HepG2 (cell line): ENCODE measurements at regions not wholly inside any gene's neighbourhood (a gene's known extent, or its start where the extent isn't known, plus 50 kb on each side); places are given as distances from the start of the nearest gene placed in this dataset.

Experiments used
- ATAC-seq: fragments of 200-7000 bp; cut with Tn5 transposase; 3 replicates; pipeline ENCODE4 v1.9.1; 2020; ENCODE audit warnings: mild to moderate bottlenecking, moderate library complexity
- BruUV-seq: library from RNA; stranded (reverse); fragments of 400-500 nt; replicated peaks from 2 replicates; lab custom pipeline; 2021; lab: Mats Ljungman, UMichigan
- CTCF ChIA-PET: fragments of 300-600 bp; formaldehyde crosslinking; extraction: SDS; loops from one replicate; lab custom pipeline; 2021; ENCODE audit warnings: low total read pairs, inconsistent platforms, low intra/inter-chr PET ratio; lab: Yijun Ruan, JAX
- POLR2A ChIA-PET: fragments of 350-600 bp; sonication (Branson Sonifier 250); formaldehyde crosslinking; loops from one replicate; lab custom pipeline; 2020; ENCODE audit warnings: antibody characterized with exemption, inconsistent platforms; lab: Yijun Ruan, JAX
- DNase-seq: peaks from one replicate; pipeline ENCODE4 v3.0.0-alpha.2; 2015; ENCODE audit warnings: low spot score
- FAIRE-seq: peaks from 3 replicates; lab custom pipeline; 2011; peaks lifted over from hg19 to GRCh38; lab: Jason Lieb, UNC
- H2AFZ ChIP-seq: one replicate; pipeline ENCODE4 v1.6.1; 2011; ENCODE audit warnings: low read length, inconsistent platforms
- H3K27ac ChIP-seq: fragments of 300-600 bp; 3 replicates; pipeline ENCODE4 v1.8.0; 2011; ENCODE audit warnings: mixed run types, mild to moderate bottlenecking, mixed read lengths, low read length, inconsistent platforms; ENCODE audit not compliant: insufficient read depth; ENCODE audit errors: extremely low read length
- H3K27me3 ChIP-seq, 2 experiments: fragments of 200-600 bp in 1 of 2; 2 replicates in 1 of 2; 3 replicates in 1 of 2; pipeline versions ENCODE4 v1.6.0 to v1.8.0; 2011; ENCODE audit warnings: low read length in 2 of 2, mild to moderate bottlenecking in 2 of 2, moderate library complexity in 2 of 2, inconsistent platforms in 1 of 2; ENCODE audit not compliant: insufficient read depth in 2 of 2, control insufficient read depth in 1 of 2
- H3K36me3 ChIP-seq, 2 experiments: fragments of 200-600 bp in 1 of 2; replicated peaks in 1 of 2; 2 replicates in 1 of 2; 3 replicates in 1 of 2; pipeline versions ENCODE4 v1.5.1 to v1.8.0; 2011; ENCODE audit warnings: low read length in 2 of 2, inconsistent platforms in 1 of 2; ENCODE audit not compliant: insufficient read depth in 2 of 2, control insufficient read depth in 1 of 2
- H3K4me1 ChIP-seq: 2 replicates; pipeline ENCODE4 v1.5.1; 2012; ENCODE audit warnings: low read length, inconsistent platforms; ENCODE audit not compliant: insufficient read depth
- H3K4me2 ChIP-seq: 2 replicates; pipeline ENCODE4 v1.6.0; 2011; ENCODE audit warnings: low read depth, low read length, inconsistent platforms
- H3K4me3 ChIP-seq, 3 experiments: fragments of 200-600 bp in 1 of 3; sonication (generic), shearing (Covaris generic) in 1 of 3; replicated peaks in 1 of 3; 2 replicates each; pipeline ENCODE4 v1.5.1; 2011 to 2016; ENCODE audit warnings: low read length in 3 of 3, inconsistent platforms in 2 of 3, low read depth in 2 of 3, mild to moderate bottlenecking in 2 of 3, control low read depth in 1 of 3, mixed read lengths in 1 of 3; ENCODE audit not compliant: insufficient read depth in 1 of 3
- H3K79me2 ChIP-seq: one replicate; pipeline ENCODE4 v1.6.1; 2011; ENCODE audit warnings: low read length, inconsistent platforms; ENCODE audit not compliant: insufficient read depth
- H3K9ac ChIP-seq: 2 replicates; pipeline ENCODE4 v1.6.0; 2011; ENCODE audit warnings: mild to moderate bottlenecking, low read depth, low read length, inconsistent platforms; ENCODE audit not compliant: insufficient read depth
- H3K9me3 ChIP-seq: 2 replicates; pipeline ENCODE4 v1.5.1; 2012; ENCODE audit warnings: mild to moderate bottlenecking, low read length
- H4K20me1 ChIP-seq: 2 replicates; pipeline ENCODE4 v1.6.0; 2011; ENCODE audit warnings: inconsistent platforms, mild to moderate bottlenecking, low read length, moderate library complexity; ENCODE audit not compliant: insufficient read depth
- FIP1L1 ChIP-seq: fragments of 200-400 bp; formaldehyde crosslinking; IDR thresholded peaks from 2 replicates; pipeline ENCODE4 v1.6.1; 2018; ENCODE audit warnings: low read depth, mild to moderate bottlenecking, low read length, moderate library complexity, borderline replicate concordance; ENCODE audit not compliant: insufficient read depth
- GABPB1 ChIP-seq: IDR thresholded peaks from 2 replicates; pipeline ENCODE4 v1.6.1; 2016; ENCODE audit warnings: mild to moderate bottlenecking, missing genetic modification reagents, moderate library complexity, missing compliant biosample characterization
- JDP2 ChIP-seq: sonication (generic); formaldehyde crosslinking; IDR thresholded peaks from 2 replicates; pipeline ENCODE4 v1.8.1; 2022; ENCODE audit warnings: missing genetic modification reagents, borderline replicate concordance
- MBNL3 ChIP-seq: fragments of 250-450 bp; sonication (Bioruptor Pico); conservative IDR thresholded peaks from 2 replicates; pipeline ENCODE4 v1.8.0; 2022; ENCODE audit warnings: mild to moderate bottlenecking, inconsistent platforms
- PCBP2 ChIP-seq: fragments of 200-400 bp; formaldehyde crosslinking; optimal IDR thresholded peaks from 2 replicates; pipeline ENCODE3; 2018; ENCODE audit warnings: low read length, low read depth; ENCODE audit not compliant: poor library complexity, severe bottlenecking
- REL ChIP-seq: sonication (generic); formaldehyde crosslinking; conservative IDR thresholded peaks from 2 replicates; pipeline ENCODE4 v1.8.0; 2022; ENCODE audit warnings: mild to moderate bottlenecking, missing genetic modification reagents, moderate library complexity
- SP1 ChIP-seq, 2 experiments: fragments of 450-650 bp in 1 of 2; sonication (generic) in 1 of 2; formaldehyde crosslinking in 1 of 2; IDR thresholded peaks; 2 replicates each; pipeline versions ENCODE4 v1.4.0 to v1.6.1; 2016 to 2020; ENCODE audit warnings: missing genetic modification reagents in 1 of 2
- ZBTB1 ChIP-seq: sonication (generic); formaldehyde crosslinking; IDR thresholded peaks from 2 replicates; pipeline ENCODE4 v1.4.0; 2020; ENCODE audit warnings: missing genetic modification reagents, borderline replicate concordance
- ZBTB21 ChIP-seq: sonication (generic); formaldehyde crosslinking; IDR thresholded peaks from 2 replicates; pipeline ENCODE4 v1.4.0; 2020; ENCODE audit warnings: missing genetic modification reagents
- ZBTB7A ChIP-seq: sonication (generic); formaldehyde crosslinking; IDR thresholded peaks from 2 replicates; pipeline ENCODE4 v1.8.0; 2022; ENCODE audit warnings: mild to moderate bottlenecking, missing genetic modification reagents
- ZEB1 ChIP-seq: IDR thresholded peaks from 2 replicates; pipeline ENCODE4 v1.6.1; 2012; ENCODE audit warnings: mild to moderate bottlenecking, low read depth, inconsistent platforms; ENCODE audit not compliant: insufficient replicate concordance
- ZNF414 ChIP-seq: sonication (generic); formaldehyde crosslinking; IDR thresholded peaks from 2 replicates; pipeline ENCODE4 v1.5.0; 2020; ENCODE audit warnings: missing genetic modification reagents
- ZNF431 ChIP-seq: sonication (generic); formaldehyde crosslinking; IDR thresholded peaks from 2 replicates; pipeline ENCODE4 v1.9.0; 2022; ENCODE audit warnings: missing genetic modification reagents, low read depth, mild to moderate bottlenecking, borderline replicate concordance
- ZNF660 ChIP-seq: sonication (generic); formaldehyde crosslinking; IDR thresholded peaks from 2 replicates; pipeline ENCODE4 v1.5.1; 2020; ENCODE audit warnings: mild to moderate bottlenecking, low read depth, missing genetic modification reagents, borderline replicate concordance
- WGBS: methylation state at CpG from one replicate; pipeline ENCODE4 v1.1.6; 2017; ENCODE audit warnings: low lambda C conversion rate; 5-methylcytosine and 5-hydroxymethylcytosine counted together
- in situ Hi-C: cut with HindIII; loops from 2 replicates; pipeline ENCODE4 v1.10.0; 2017; ENCODE audit warnings: low pct_unique_long_range_greater_than_20kb; ENCODE audit not compliant: extremely low pct_ligation_motif_present
- intact Hi-C: fragments of 100-400 bp; cut with micrococcal nuclease; formaldehyde crosslinking; loops from one replicate; pipeline ENCODE4 v1.10.0; 2022; ENCODE audit not compliant: unreplicated experiment
- TF ChIP-seq, protein P1 (sequence below): IDR thresholded peaks from 2 replicates; pipeline ENCODE4 v1.6.1; 2016; ENCODE audit warnings: mild to moderate bottlenecking, missing biosample characterization, missing genetic modification reagents
- TF ChIP-seq, protein P2 (sequence below): sonication (generic); formaldehyde crosslinking; IDR thresholded peaks from 2 replicates; pipeline ENCODE4 v1.4.0; 2020; ENCODE audit warnings: missing genetic modification reagents
- TF ChIP-seq, protein P3 (sequence below): sonication (generic); formaldehyde crosslinking; IDR thresholded peaks from 2 replicates; pipeline ENCODE4 v1.4.0; 2020; ENCODE audit warnings: missing genetic modification reagents

GRCh38 chr13:80211566-80211965 is 129.4 kb downstream of the SPRY2 start:
- Histone ChIP-seq H3K79me2 (no peaks in the 10 kb centered on the region), H3K36me3 (no peaks in the 10 kb centered on the region), H3K4me3 (no peak overlapping the region), H3K27ac (no peak overlapping the region), H2AFZ (no peak overlapping the region), H3K27me3 (no peaks in the 10 kb centered on the region), H3K4me1 (no peaks in the 10 kb centered on the region), H3K9ac (no peak overlapping the region), H3K4me2 (no peak overlapping the region), H4K20me1 (no peaks in the 10 kb centered on the region), H3K9me3 (no peaks in the 10 kb centered on the region)
- TF ChIP-seq SP1 (IDR thresholded peaks at IDR 0.05) (no peak), SP1 (CRISPR knock-in tag; IDR thresholded peaks at IDR 0.05) (no peak), ZEB1 (no peak), GABPB1 (CRISPR knock-in tag) (no peak)
- DNase-seq (no peak), ATAC-seq (no peak), FAIRE-seq (no peak)
- ChIA-PET POLR2A (no interaction called here), CTCF (no interaction called here)
- in situ Hi-C loops (no loop called here), intact Hi-C loops (no loop called here)
- 45% methylated on average over 2 of the region's 2 CpGs for WGBS
- no TSS peak for BruUV-seq

GRCh38 chr13:80204642-80205041 is 136.3 kb downstream of the SPRY2 start:
- no peaks in the 10 kb centered on the region for H3K36me3 ChIP-seq
- WGBS: 3% methylated on average over 2 of the region's 2 CpGs
- no peak overlapping the region for H3K4me2 ChIP-seq
- H3K27ac ChIP-seq: no peak overlapping the region
- no peaks in the 10 kb centered on the region for H4K20me1 ChIP-seq
- intact Hi-C loops (no loop called here), in situ Hi-C loops (no loop called here)
- H2AFZ ChIP-seq: no peak overlapping the region
- ChIA-PET POLR2A (no interaction called here), CTCF (no interaction called here)
- H3K79me2 ChIP-seq: no peaks in the 10 kb centered on the region
- H3K9me3 ChIP-seq: no peaks in the 10 kb centered on the region
- BruUV-seq: no TSS peak
- no peaks in the 10 kb centered on the region for H3K27me3 ChIP-seq
- TF ChIP-seq JDP2 (CRISPR knock-in tag): no peak
- no peak for TF ChIP-seq REL (CRISPR knock-in tag)
- no peak for TF ChIP-seq FIP1L1
- TF ChIP-seq ZBTB7A (CRISPR knock-in tag): no peak
- TF ChIP-seq PCBP2: no peak
- TF ChIP-seq, protein P1, sequence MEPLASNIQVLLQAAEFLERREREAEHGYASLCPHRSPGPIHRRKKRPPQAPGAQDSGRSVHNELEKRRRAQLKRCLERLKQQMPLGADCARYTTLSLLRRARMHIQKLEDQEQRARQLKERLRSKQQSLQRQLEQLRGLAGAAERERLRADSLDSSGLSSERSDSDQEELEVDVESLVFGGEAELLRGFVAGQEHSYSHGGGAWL (CRISPR knock-in tag): no peak
- no peak for TF ChIP-seq ZNF414 (CRISPR knock-in tag)
- TF ChIP-seq ZNF431: no peak
- no peak for TF ChIP-seq MBNL3 (CRISPR knock-in tag)
- TF ChIP-seq ZBTB21: no peak
- TF ChIP-seq, protein P2, sequence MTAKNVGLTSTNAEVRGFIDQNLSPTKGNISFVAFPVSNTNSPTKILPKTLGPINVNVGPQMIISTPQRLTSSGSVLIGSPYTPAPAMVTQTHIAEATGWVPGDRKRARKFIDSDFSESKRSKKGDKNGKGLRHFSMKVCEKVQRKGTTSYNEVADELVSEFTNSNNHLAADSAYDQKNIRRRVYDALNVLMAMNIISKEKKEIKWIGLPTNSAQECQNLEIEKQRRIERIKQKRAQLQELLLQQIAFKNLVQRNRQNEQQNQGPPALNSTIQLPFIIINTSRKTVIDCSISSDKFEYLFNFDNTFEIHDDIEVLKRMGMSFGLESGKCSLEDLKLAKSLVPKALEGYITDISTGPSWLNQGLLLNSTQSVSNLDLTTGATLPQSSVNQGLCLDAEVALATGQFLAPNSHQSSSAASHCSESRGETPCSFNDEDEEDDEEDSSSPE (CRISPR knock-in tag): no peak
- no peak for TF ChIP-seq ZNF660 (CRISPR knock-in tag)
- TF ChIP-seq ZBTB1 (CRISPR knock-in tag): no peak
- TF ChIP-seq, protein P3, sequence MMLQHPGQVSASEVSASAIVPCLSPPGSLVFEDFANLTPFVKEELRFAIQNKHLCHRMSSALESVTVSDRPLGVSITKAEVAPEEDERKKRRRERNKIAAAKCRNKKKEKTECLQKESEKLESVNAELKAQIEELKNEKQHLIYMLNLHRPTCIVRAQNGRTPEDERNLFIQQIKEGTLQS (CRISPR knock-in tag): no peak
- no peaks in the 10 kb centered on the region for H3K4me1 ChIP-seq
- no peak overlapping the region for H3K4me3 ChIP-seq
- H3K9ac ChIP-seq: no peak overlapping the region
- FAIRE-seq: no peak
- no peak for ATAC-seq
- no peak for DNase-seq
